Adrenal gland (tissue), 9 donors: ENCODE measurements at regions not wholly inside any gene's neighbourhood (a gene's known extent, or its start where the extent isn't known, plus 50 kb on each side); places are given as distances from the start of the nearest gene placed in this dataset.

Experiments used
- DNase-seq, 7 donors: peaks; one replicate each; pipeline ENCODE4 v3.0.0-alpha.2; 2019 to 2020
- H3K27ac ChIP-seq, 5 donors: fragments of 200-600 bp; sonication (generic) in 4 of 5; 1 replicate in 3 of 5; 2 replicates in 2 of 5; pipeline versions ENCODE4 v1.5.1 to v1.8.0; 2016 to 2020; ENCODE audit warnings: mild to moderate bottlenecking in 1 of 5
- H3K27me3 ChIP-seq: fragments of 200-600 bp; 2 replicates; pipeline ENCODE4 v1.8.0; 2021
- H3K36me3 ChIP-seq, 2 donors: fragments of 200-600 bp; replicated peaks in 1 of 2; 1 replicate in 1 of 2; 2 replicates in 1 of 2; pipeline versions ENCODE4 v1.5.1 to v1.8.0; 2018 to 2022
- H3K4me1 ChIP-seq, 2 donors: fragments of 200-600 bp; replicated peaks in 1 of 2; 1 replicate in 1 of 2; 2 replicates in 1 of 2; pipeline versions ENCODE4 v1.5.1 to v1.8.0; 2018 to 2021
- H3K4me3 ChIP-seq, 4 donors: fragments of 200-600 bp; sonication (generic) in 3 of 4; one replicate each; pipeline ENCODE4 v1.5.1; 2016 to 2018
- H3K9me3 ChIP-seq, 3 donors: fragments of 200-600 bp; sonication (generic) in 1 of 3; replicated peaks in 1 of 3; 1 replicate in 2 of 3; 2 replicates in 1 of 3; pipeline versions ENCODE4 v1.5.1 to v1.8.0; 2016 to 2021
- CTCF ChIP-seq, 6 experiments: fragments of 450-650 bp in 4 of 6; fragments of 200-600 bp in 2 of 6; sonication (generic) in 1 of 6; IDR thresholded peaks; 1 replicate in 5 of 6; 2 replicates in 1 of 6; pipeline versions ENCODE4 v1.5.1 to v1.8.0; 2016 to 2021; ENCODE audit warnings: antibody characterized with exemption in 6 of 6, mild to moderate bottlenecking in 2 of 6, moderate library complexity in 1 of 6
- POLR2A ChIP-seq, 2 donors: fragments of 450-650 bp; IDR thresholded peaks; one replicate each; pipeline ENCODE4 v1.6.1; 2017; ENCODE audit warnings: antibody characterized with exemption in 2 of 2, mild to moderate bottlenecking in 2 of 2, moderate library complexity in 1 of 2
- WGBS, 4 donors: extraction: QIAGEN DNeasy Blood & Tissue Kit in 2 of 4; methylation state at CpG; one replicate each; pipeline versions ENCODE4 v1.1.5 to v1.1.7; 2013 to 2017; 5-methylcytosine and 5-hydroxymethylcytosine counted together
- intact Hi-C, 2 donors: fragments of 100-400 bp; cut with DNase I; formaldehyde crosslinking; loops; one replicate each; pipeline versions ENCODE4 v1.14.1 to v1.15.0; 2022 to 2023
- donor health status: healthy with polysubstance abuse.
- donor health status: Bipolar disorder and iron deficiency.
- donor health status: DM: yes; HTN: yes; CAD: no.
- donor health status: DM: no; HTN: no; CAD: no.
- donor health status: DM: no; HTN: no; CAD: no.

GRCh38 chr17:79382313-79382712 lies 228.5 kb downstream of the RBFOX3 start:
- Histone ChIP-seq H3K9me3 (no peaks in the 10 kb centered on the region), H3K36me3 (no peaks in the 10 kb centered on the region), H3K4me3 (no peak overlapping the region), H3K4me1 (no peaks in the 10 kb centered on the region), H3K27me3 (peaks cover 5% of the 10 kb centered on the region), H3K27ac (no peak overlapping the region)
- DNase-seq: no peak
- 68 to 82% (median 75%) methylated on average over 9 of the region's 9 CpGs; no CpG with 5 or more reads in 1 of the 4 donors for WGBS, 4 donors
- TF ChIP-seq CTCF (IDR thresholded peaks at IDR 0.05): no peak
- no peak for TF ChIP-seq POLR2A (IDR thresholded peaks at IDR 0.05)
- intact Hi-C loops: no loop called here

- no peak overlapping the region for H3K27ac ChIP-seq
- intact Hi-C loops: no loop called here
- WGBS, 4 donors: 67 to 76% (median 72%) methylated on average over 21 of the region's 21 CpGs
- H3K9me3 ChIP-seq: no peaks in the 10 kb centered on the region
- no peak for TF ChIP-seq CTCF (IDR thresholded peaks at IDR 0.05)
- no peak for TF ChIP-seq POLR2A (IDR thresholded peaks at IDR 0.05)
- H3K4me1 ChIP-seq: no peaks in the 10 kb centered on the region
- no peak overlapping the region for H3K4me3 ChIP-seq
- DNase-seq: no peak
- H3K27me3 ChIP-seq: no peaks in the 10 kb centered on the region
- no peaks in the 10 kb centered on the region for H3K36me3 ChIP-seq
These were observed 231.0 kb downstream of the RBFOX3 start for GRCh38 chr17:79379700-79380445.

GRCh38 chr17:79377230-79377786 lies 233.5 kb downstream of the RBFOX3 start:
- TF ChIP-seq CTCF (IDR thresholded peaks at IDR 0.05): no peak
- TF ChIP-seq POLR2A (IDR thresholded peaks at IDR 0.05): no peak
- H3K4me1 ChIP-seq: no peaks in the 10 kb centered on the region
- no peak for DNase-seq
- H3K36me3 ChIP-seq: no peaks in the 10 kb centered on the region
- no peak overlapping the region for H3K27ac ChIP-seq
- intact Hi-C loops: no loop called here
- H3K9me3 ChIP-seq: no peaks in the 10 kb centered on the region
- no peak overlapping the region for H3K4me3 ChIP-seq
- 57 to 69% (median 67%) methylated on average over 20 to 25 of the region's 25 CpGs for WGBS, 4 donors
- H3K27me3 ChIP-seq: no peaks in the 10 kb centered on the region

- intact Hi-C loops: no loop called here
- Histone ChIP-seq H3K4me3 (no peak overlapping the region), H3K36me3 (no peaks in the 10 kb centered on the region), H3K4me1 (no peaks in the 10 kb centered on the region), H3K9me3 (no peaks in the 10 kb centered on the region), H3K27ac (no peak overlapping the region), H3K27me3 (no peaks in the 10 kb centered on the region)
- no peak for TF ChIP-seq POLR2A (IDR thresholded peaks at IDR 0.05)
- no peak for TF ChIP-seq CTCF (IDR thresholded peaks at IDR 0.05)
- DNase-seq: no peak
- 44 to 64% (median 58%) methylated on average over 6 of the region's 6 CpGs for WGBS, 4 donors
These were observed 236.0 kb downstream of the RBFOX3 start for GRCh38 chr17:79374807-79375206.
